Fibroblast of pulmonary artery (primary cell): ENCODE measurements at regions not wholly inside any gene's neighbourhood (a gene's known extent, or its start where the extent isn't known, plus 50 kb on each side); places are given as distances from the start of the nearest gene placed in this dataset.

ENCODE experiments used
- DNase-seq: peaks from one replicate; pipeline ENCODE4 v3.0.0-alpha.2; 2010; ENCODE audit warnings: low read depth
- H3K4me3 ChIP-seq: replicated peaks from 2 replicates; pipeline ENCODE4 v1.5.1; 2011; ENCODE audit warnings: low read depth, mild to moderate bottlenecking, control low read depth, low read length, moderate library complexity
- TF ChIP-seq, protein P1 (sequence below): IDR thresholded peaks from 2 replicates; pipeline ENCODE4 v1.5.1; 2011; ENCODE audit warnings: mild to moderate bottlenecking, control low read depth, low read length, inconsistent platforms; ENCODE audit errors: missing control alignments

DNA sequence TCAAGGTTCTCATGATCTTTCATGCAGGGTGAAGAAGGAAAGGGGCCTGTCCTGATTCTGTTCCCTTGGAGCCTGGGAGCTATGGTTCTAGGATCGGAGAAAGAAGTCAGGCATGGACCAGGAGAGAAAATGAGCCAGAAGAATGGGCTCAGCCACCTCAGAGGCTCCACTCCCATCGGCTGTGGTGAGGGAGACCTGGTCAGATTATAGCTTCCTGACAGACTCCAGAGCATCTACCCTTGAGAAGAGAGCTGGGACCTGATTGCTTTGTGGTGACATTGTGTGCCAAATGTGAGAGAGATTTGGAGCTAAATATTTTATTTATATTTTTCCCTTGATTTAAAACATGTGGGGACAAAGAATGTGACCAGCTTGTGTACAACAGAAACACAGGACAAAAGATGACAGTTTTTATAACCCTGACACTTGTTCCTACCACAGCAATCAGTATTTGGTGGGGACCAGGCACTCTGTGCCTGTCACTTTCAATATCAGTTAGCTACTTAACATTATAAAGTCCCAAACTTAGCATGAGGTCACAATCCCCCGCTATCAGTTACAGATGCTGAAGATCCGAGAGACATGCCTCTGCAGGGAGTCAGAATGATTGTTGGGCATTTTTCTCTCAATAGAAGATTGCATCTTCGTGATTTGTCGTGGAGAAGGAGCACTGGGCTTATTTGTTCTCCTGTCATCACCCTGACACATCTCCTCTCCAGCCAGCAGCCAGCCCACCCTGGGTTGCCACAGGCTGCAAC, 228.3 kb upstream of the ADAMTS16 start:
- H3K4me3 ChIP-seq = no peak overlapping the region
- TF ChIP-seq, protein P1, sequence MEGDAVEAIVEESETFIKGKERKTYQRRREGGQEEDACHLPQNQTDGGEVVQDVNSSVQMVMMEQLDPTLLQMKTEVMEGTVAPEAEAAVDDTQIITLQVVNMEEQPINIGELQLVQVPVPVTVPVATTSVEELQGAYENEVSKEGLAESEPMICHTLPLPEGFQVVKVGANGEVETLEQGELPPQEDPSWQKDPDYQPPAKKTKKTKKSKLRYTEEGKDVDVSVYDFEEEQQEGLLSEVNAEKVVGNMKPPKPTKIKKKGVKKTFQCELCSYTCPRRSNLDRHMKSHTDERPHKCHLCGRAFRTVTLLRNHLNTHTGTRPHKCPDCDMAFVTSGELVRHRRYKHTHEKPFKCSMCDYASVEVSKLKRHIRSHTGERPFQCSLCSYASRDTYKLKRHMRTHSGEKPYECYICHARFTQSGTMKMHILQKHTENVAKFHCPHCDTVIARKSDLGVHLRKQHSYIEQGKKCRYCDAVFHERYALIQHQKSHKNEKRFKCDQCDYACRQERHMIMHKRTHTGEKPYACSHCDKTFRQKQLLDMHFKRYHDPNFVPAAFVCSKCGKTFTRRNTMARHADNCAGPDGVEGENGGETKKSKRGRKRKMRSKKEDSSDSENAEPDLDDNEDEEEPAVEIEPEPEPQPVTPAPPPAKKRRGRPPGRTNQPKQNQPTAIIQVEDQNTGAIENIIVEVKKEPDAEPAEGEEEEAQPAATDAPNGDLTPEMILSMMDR = no peak
- no peak for DNase-seq

DNA sequence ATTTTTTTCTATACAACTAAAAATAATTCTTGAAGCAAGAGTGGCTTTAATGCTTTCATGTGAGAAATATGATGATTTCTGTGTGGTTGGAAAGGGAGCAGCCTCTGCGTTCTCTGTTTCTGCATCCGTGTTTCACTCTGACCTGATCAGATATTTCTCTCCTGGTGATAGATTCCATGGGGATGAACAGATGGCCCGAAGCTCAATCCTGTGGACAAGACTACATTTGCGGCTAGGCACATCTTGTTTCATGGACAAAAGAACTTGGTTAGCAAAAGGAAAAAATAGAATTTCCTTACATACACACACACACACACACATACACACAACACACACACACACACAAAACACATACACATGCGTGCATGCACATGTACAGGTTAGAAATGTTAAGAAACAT, 218.2 kb upstream of the ADAMTS16 start:
- no peak for DNase-seq
- no peak overlapping the region for H3K4me3 ChIP-seq
- TF ChIP-seq, protein P1 = no peak

DNA sequence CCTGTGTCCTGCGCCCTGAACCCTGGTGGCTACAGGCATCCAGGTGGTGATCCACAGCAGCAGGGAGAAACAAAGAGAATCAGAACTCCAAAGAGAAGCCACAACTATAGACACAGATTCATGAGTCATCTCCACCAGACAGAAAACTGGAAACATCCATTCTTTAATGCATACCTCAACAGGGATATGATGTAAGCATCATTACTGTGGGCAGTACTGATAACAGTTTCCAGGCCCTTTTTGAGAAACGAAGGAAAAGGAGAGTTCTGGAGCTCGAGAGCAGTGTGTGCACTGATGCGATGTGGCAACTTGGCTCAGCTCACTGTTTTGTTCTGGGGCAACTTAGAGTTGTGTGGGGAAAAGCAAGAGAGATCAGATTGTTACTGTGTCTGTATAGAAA, 215.6 kb upstream of the ADAMTS16 start:
- no peak for DNase-seq
- H3K4me3 ChIP-seq = no peak overlapping the region

DNA sequence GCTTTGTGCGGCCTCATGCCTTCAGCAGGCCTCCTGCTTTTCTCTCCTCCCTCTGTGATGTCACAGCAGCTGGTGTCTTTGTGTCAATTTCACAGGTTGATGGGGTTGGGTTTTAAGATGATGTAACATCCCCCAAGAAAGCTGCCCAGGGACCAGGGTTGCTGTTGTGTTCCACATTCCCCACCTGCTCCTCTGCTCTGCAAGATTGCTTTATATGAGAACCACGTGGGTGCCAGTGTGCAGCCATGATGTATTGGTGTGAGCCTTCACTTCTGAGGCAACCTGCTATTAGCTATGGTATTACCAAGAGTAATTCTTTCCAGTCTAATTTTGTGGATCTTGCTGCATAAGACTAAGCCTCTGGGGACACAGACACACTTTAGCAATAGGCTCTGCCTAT, 213.0 kb upstream of the ADAMTS16 start:
- TF ChIP-seq, protein P1 = no peak
- DNase-seq = no peak
- H3K4me3 ChIP-seq = no peak overlapping the region

More for the DNA sequence above, 215.6 kb upstream of the ADAMTS16 start:
- TF ChIP-seq, protein P1 = no peak

DNA sequence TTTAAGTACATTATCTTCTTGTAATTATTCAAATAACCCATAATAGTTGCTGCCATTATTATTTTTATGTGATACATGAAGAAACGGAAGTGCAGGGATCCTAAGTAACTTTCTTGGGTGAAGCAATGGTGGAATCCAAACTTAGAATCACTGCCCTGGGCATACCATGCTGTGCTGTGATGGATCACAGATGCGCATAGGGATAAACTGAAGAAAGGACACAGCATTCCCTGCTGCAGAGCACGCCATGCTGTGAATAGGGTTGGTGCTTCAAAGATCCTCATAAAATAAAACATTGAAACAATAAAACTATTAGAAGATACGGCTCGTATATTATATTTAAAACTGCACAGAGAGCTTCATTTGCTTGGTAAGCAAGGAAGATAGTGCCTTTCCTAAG, 211.7 kb upstream of the ADAMTS16 start:
- DNase-seq = no peak
- TF ChIP-seq, protein P1 = no peak
- no peak overlapping the region for H3K4me3 ChIP-seq

DNA sequence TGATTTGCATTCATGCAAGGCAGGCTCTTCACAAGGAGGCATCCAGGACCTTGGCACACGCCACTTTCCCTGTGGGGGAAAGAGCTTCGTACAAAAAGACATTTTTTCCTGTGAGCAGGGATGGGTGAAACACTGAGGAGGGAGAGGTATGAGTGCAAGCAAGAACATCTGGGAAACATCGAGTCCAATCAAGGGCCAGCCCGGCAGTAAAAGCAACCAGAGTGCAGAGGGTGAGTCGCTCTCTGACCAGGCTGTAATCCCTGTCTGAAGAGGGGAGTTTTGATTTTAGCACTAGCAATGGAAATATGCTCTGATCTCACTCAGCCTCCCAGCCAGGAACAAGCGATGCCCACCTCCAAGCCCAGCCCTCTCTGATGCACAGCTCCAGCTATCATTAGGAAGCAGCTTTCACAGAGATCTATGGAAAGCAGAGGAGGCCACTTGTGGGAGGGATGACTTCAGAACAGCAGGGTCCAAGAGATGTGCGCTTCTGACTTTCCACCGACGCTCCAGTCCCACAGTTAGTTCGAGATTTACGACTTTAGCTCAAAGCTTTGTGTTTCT, 211.0 kb upstream of the ADAMTS16 start:
- H3K4me3 ChIP-seq = no peak overlapping the region
- no peak for DNase-seq
- TF ChIP-seq, protein P1 = no peak
